ENCODE measurements at regions not wholly inside any gene's neighbourhood (a gene's known extent, or its start where the extent isn't known, plus 50 kb on each side); places are given as distances from the start of the nearest gene placed in this dataset.
A peak's percentile ranks its signal among the peaks of the same experiment; 100 is the strongest.

- no peak overlapping the region for H3K18ac ChIP-seq (ENCODE audit: extremely low read depth, low read length)
- H3K27ac ChIP-seq (ENCODE audit: low read depth, low read length), result no peak overlapping the region
- H3K4ac ChIP-seq (replicated peaks; ENCODE audit: insufficient read length, low read depth, low read length), result no peak overlapping the region
- H2BK20ac ChIP-seq (ENCODE audit: low read length), result no peak overlapping the region
- FAIRE-seq (no peak), DNase-seq (ENCODE audit: low read depth in 1 of 2, low spot score in 2 of 2) (no peak)
- no peak overlapping the region for H2BK15ac ChIP-seq (ENCODE audit: low read length)
- H3K4me2 ChIP-seq (ENCODE audit: insufficient read depth in 1 of 2, low read depth in 2 of 2, low read length in 2 of 2), result no peak overlapping the region
- no peak overlapping the region for H2BK120ac ChIP-seq (replicated peaks; ENCODE audit: low read depth, low read length)
- no peaks in the 10 kb centered on the region for H3K27me3 ChIP-seq (replicated peaks in 1 of 4; ENCODE audit: control insufficient read depth in 3 of 4, extremely low read depth in 1 of 4, insufficient read depth in 3 of 4, low read length in 3 of 4)
- H3K56ac ChIP-seq (replicated peaks; ENCODE audit: insufficient read length, low read depth, low read length), result no peak overlapping the region
- no peak overlapping the region for H4K5ac ChIP-seq (ENCODE audit: insufficient read length, low read depth, low read length)
- H4K91ac ChIP-seq (replicated peaks; ENCODE audit: insufficient read length, low read length), result no peak overlapping the region
- no peak overlapping the region for H3K23ac ChIP-seq (ENCODE audit: insufficient read length)
- no peak overlapping the region for H2BK5ac ChIP-seq (ENCODE audit: low read depth, low read length)
- 92% methylated on average over 4 of the region's 4 CpGs; no CpG with 5 or more reads in 1 of the 2 experiments for WGBS, 2 experiments (ENCODE audit: extremely low coverage in 1 of 2, insufficient coverage in 1 of 2, insufficient read length in 1 of 2, insufficient replicate concordance in 2 of 2, low coverage in 1 of 2, low lambda C conversion rate in 2 of 2, missing lambda C conversion rate in 1 of 2)
- no peak overlapping the region for H3K9ac ChIP-seq (replicated peaks in 1 of 4; ENCODE audit: extremely low read depth in 1 of 4, low read depth in 3 of 4, low read length in 3 of 4)
- H4K20me1 ChIP-seq (replicated peaks in 1 of 2; ENCODE audit: control insufficient read depth in 1 of 2, insufficient read depth in 2 of 2, low read length in 2 of 2), result no peaks in the 10 kb centered on the region
- ChIA-PET CTCF (ENCODE audit: partially characterized antibody) (no interaction called here), POLR2A (ENCODE audit: partially characterized antibody) (no interaction called here)
- H4K8ac ChIP-seq (ENCODE audit: extremely low read depth, insufficient read depth, low read length), result no peak overlapping the region
- no peaks in the 10 kb centered on the region for H3K9me3 ChIP-seq (ENCODE audit: insufficient read depth in 2 of 2, low read depth in 1 of 2, low read length in 1 of 2)
- no peaks in the 10 kb centered on the region for H3K4me1 ChIP-seq (replicated peaks in 1 of 4; ENCODE audit: control insufficient read depth in 3 of 4, insufficient read depth in 4 of 4, low read length in 3 of 4)
- no peak overlapping the region for H3K14ac ChIP-seq (ENCODE audit: insufficient read length)
- no peaks in the 10 kb centered on the region for H3K36me3 ChIP-seq (ENCODE audit: control insufficient read depth in 2 of 4, insufficient read depth in 4 of 4, low read length in 3 of 4)
- H2BK12ac ChIP-seq (ENCODE audit: low read depth, low read length), result no peak overlapping the region
- H3K79me2 ChIP-seq (ENCODE audit: control insufficient read depth in 1 of 2, insufficient read depth in 2 of 2, low read length in 2 of 2), result no peaks in the 10 kb centered on the region
- H3K79me1 ChIP-seq (ENCODE audit: low read depth, low read length), result no peaks in the 10 kb centered on the region
- H2AFZ ChIP-seq (ENCODE audit: low read length), result peak overlapping the region; percentile 57; the same call in 1 of the 2 replicates
- H3K23me2 ChIP-seq (ENCODE audit: low read depth, low read length), result no peaks in the 10 kb centered on the region
- no peak overlapping the region for H2AK5ac ChIP-seq (ENCODE audit: low read depth, low read length)
- no peak overlapping the region for H3K4me3 ChIP-seq (ENCODE audit: extremely low read depth in 1 of 4, insufficient read depth in 2 of 4, low read depth in 3 of 4, low read length in 4 of 4)
- no peak for TF ChIP-seq JUN (IDR thresholded peaks at IDR 0.05; ENCODE audit: low read depth, low read length)
- TF ChIP-seq PHF8 (conservative IDR thresholded peaks at IDR 0.05; ENCODE audit: low read depth, low read length), result no peak
- no peak for TF ChIP-seq TBP (IDR thresholded peaks at IDR 0.05; ENCODE audit: low read depth, low read length)
- TF ChIP-seq SP1 (IDR thresholded peaks at IDR 0.05; ENCODE audit: low read depth, low read length), result no peak
- TF ChIP-seq RXRA (IDR thresholded peaks at IDR 0.05; ENCODE audit: insufficient read depth, low read depth, low read length), result no peak
- no peak for TF ChIP-seq CHD1 (IDR thresholded peaks at IDR 0.05; ENCODE audit: low read depth, low read length)
- no peak for TF ChIP-seq RAD21 (IDR thresholded peaks at IDR 0.05 in 1 of 2, conservative IDR thresholded peaks at IDR 0.05 in 1 of 2; ENCODE audit: low read depth in 2 of 2, low read length in 2 of 2)
- TF ChIP-seq CBX5 (IDR thresholded peaks at IDR 0.05; ENCODE audit: low read depth, low read length), result no peak
- no peak for TF ChIP-seq MAX (IDR thresholded peaks at IDR 0.05)
- no peak for TF ChIP-seq HDAC6 (IDR thresholded peaks at IDR 0.05; ENCODE audit: low read depth, low read length)
- no peak for TF ChIP-seq ASH2L (IDR thresholded peaks at IDR 0.05; ENCODE audit: low read length)
- TF ChIP-seq E2F6 (IDR thresholded peaks at IDR 0.05), result no peak
- no peak for TF ChIP-seq JUND (IDR thresholded peaks at IDR 0.05; ENCODE audit: low read length)
- no peak for TF ChIP-seq EP300 (IDR thresholded peaks at IDR 0.05; ENCODE audit: borderline replicate concordance in 1 of 2, low read depth in 2 of 2, low read length in 2 of 2)
- TF ChIP-seq TAF1 (IDR thresholded peaks at IDR 0.05; ENCODE audit: low read depth, low read length), result no peak
Observed at GRCh38 chr3:178137206-178137605, 399.0 kb upstream of the KCNMB2 start.
